Stimulated activated CD8-positive, alpha-beta memory T cell treated with anti-CD3 and anti-CD28 coated beads, Interleukin-15, amount 100 ng/mL, for 1 hour (primary cell): ENCODE measurements at regions not wholly inside any gene's neighbourhood (a gene's known extent, or its start where the extent isn't known, plus 50 kb on each side); places are given as distances from the start of the nearest gene placed in this dataset.
"Not testable (repeated sequence)": the region's sequence is repeated elsewhere in the genome, so short reads cannot be mapped to it uniquely, and the experiment has no call there.

Experiments
- DNase-seq: peaks from one replicate; pipeline ENCODE4 v3.0.0-alpha.2; 2020; ENCODE audit warnings: low read depth

DNA sequence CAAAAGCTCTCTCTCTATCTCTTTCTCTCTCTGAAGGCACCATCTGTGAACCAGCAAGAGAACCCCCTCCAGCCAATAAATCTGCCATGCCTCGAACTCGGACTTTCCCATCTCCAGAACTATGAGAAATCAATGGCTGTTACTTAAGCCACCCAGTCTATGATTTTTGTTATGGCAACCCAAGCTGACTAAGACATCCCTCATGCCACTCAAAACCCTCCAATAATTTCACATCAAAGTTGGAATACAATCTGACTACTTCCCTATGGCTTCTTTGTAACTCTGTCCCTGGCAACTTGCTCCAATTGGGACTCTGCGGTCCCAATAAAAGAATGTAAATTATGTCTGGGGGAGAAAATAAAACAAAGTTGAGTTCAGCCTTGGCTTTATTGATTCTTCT, 265.7 kb downstream of the SHOX start:
- DNase-seq = no peak

DNA sequence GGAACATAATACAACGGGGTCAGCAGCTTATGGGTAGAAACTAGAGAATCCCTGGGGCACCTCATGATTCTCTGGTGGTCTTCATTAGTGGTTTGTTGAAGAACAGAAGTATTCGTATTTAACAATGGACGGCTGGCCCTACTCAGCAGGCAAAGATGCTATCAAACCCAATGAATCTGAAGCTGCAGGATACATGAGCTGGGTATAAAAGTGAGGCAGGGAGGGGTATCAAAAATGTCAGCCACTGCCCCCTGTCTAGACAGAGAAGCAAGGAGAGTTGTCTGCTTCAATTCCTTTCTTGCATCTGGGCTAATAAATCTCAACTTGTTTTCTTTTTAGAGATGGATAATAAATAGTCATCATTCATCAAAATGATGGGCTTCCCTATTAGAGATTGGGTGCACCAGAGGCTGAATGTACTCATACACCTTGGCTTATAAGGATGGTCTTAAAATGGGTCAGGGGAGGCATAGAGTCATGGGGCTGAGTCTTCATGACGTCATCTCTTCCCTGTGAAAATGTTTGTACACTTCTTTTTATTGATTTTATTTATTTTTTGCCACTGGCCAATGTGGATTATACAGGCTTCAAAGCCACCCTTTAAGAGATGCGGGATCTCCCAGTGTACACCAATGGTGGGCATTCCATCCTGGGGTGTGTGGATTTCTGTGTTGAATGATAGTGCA, 259.5 kb downstream of the SHOX start:
- no peak for DNase-seq

DNA sequence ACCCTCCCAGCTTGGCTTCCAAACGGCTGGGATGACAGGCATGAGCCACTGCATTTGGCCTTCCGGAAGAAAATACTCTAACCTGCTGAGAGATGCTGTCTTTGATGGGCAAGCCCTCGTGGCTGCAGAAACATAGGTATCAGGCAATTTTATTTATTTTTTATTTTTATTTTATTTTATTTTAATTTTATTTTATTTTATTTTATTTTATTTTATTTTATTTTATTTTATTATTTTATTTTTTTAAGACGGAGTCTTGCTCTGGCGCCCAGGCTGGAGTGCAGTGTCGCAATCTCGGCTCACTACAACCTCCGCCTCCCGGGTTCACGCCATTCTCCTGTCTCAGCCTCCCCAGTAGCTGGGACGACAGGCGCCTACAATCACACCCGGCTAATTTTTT, 257.1 kb downstream of the SHOX start:
- DNase-seq = not testable (repeated sequence)

DNA sequence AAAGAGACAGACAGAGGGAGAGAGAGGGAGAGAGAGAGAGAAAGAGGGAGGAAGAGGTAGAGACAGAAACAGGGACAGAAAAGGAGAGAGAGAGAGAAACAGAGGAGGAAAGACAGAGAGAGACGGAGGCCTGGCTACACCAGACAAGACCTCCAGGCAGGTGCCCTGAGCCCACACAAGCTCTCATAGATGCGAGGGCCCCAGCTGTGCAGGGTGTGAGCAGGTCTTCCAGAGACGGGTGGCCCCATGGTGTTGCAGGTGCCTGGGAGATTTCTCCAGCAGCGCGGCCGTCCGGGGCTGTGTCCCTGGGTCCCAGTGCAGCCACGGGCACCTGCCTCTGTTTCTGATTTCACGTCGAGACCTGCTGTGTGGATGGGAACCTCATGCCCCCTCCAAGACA, 253.0 kb downstream of the SHOX start:
- DNase-seq = no peak

DNA sequence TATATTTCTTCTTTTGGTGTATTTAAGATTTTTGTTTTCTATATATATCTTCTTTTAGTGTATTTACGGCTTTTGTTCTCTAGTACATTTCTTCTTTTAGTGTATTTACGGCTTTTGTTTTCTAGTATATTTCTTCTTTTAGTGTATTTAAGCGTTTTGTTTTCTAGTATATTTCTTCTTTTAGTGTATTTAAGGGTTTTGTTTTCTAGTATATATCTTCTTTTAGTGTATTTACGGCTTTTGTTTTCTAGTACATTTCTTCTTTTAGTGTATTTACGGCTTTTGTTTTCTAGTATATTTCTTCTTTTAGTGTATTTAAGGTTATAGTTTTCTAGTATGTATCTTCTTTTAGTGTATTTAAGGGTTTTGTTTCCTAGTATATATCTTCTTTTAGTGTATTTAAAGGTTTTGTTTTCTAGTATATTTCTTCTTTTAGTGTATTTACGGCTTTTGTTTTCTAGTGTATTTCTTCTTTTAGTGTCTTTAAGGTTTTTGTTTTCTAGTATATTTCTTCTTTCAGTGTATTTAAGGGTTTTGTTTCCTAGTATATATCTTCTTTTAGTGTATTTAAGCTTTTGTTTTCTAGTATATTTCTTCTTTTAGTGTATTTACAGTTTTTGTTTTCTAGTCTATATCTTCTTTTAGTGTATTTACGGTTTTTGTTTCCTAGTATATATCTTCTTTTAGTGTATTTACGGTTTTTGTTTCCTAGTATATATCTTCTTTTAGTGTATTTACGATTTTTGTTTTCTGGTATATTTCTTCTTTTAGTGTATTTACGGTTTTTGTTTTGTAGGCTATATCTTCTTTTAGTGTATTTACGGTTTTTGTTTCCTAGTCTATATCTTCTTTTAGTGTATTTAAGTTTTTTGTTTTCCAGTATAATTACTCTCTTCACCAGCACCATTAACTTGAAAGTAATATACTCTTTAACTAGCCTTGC, 249.4 kb downstream of the SHOX start:
- DNase-seq = not testable (repeated sequence)

DNA sequence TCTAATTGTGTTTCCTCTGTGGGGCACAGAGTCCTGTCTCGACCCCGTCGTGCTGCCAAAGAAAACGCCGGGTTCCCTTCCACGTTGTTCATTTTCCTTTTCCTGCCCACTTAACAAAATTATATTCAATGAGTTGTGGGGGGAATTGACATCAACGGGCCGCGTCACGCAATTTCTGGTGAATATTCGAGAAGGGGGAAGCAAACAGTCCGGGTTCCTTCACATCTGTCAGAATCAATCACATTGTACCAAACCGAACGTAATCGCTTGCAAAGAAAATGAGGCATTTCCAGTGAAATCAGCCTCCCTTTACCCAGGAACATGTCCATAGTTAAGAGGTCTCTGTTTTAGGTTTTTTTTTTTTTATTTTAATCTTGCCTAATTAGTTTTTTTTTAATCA, 243.5 kb downstream of the SHOX start:
- no peak for DNase-seq

DNA sequence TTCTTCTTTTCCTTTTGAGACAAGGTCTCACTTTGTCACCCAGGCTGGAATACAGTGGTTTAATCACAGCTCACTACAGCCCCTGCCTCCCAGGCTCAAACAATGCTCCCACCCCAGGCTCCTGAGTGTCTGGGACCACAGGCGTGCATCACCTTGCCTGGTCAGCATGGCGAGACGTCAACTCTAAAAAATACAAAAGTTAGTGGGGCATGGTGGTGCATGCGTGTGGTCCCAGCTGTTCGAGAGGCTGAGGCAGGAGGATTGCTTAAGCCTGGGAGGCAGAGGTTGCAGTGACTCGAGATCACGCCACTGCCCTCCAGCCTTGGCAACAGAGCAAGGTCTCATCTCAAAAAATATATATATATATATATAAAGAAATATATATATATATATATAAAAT, 242.4 kb downstream of the SHOX start:
- no peak for DNase-seq

DNA sequence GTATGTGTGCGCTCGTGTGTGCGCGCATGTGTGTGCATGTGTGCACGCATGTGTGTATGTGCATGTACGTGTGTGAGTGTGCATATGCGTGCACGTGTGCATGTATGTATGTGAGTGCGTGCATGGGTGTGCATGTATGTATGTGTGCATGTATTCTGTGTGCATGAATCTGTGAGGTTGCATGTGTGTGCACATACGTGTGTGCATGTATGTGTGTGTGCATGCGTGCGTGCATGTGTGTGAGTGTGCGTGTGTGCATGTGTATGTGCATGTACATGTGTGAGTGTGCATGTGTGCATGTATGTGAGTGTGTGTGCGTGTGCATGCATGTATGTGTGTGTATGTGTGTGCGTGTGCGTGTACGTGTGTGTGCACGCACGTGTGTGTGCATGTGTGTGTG, 241.5 kb downstream of the SHOX start:
- DNase-seq = no peak

DNA sequence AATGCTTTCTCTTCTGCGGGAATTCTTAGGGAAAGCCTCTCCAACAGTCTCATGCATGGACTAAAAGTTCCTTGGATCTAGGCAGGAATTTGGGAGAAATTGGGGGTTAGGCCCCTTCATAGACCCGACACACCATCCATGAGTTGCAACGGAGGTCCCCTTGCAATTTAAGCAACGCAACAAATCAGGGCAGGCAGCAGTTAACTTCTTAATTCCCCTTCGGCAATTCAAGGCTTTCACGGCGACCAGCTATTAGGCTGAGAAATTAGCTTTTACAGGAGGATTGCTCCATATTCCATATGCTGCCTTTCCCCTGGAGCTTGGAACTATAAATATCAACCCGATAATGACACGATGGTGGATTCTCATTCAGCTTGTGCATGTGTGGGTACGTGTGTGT, 241.0 kb downstream of the SHOX start:
- DNase-seq = no peak

DNA sequence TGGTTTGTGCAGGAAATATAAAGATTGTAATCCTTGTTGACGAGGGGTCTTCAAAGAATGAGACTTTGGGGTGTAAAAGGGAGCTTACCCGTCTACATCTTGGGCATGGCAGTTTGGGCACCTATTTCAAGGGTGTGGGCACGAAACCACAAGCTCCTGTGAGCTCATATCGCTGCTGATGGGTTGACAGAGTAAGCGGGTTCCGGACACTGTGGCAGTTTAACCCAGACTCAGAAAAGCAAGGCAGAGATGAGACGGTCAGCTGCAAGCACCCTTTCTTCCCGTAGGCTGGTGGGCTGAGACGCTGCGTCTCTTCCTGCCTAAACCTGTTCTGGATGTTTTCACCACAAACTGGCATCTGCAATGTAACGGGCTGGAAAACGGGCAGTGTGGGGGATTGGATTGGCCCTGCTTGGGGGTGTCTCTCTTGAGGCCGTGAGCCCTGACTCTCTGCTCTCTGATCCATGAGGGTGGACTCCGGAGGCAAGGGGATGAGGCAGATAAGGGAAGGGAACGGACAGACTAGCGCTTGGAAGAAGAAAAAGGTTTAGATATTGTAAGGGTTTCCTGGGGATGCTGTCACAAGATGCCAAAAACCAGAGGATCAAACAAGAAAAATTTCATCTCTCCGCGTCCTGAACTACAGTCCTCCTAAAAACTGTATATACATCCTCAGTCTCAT, 237.5 kb downstream of the SHOX start:
- no peak for DNase-seq

DNA sequence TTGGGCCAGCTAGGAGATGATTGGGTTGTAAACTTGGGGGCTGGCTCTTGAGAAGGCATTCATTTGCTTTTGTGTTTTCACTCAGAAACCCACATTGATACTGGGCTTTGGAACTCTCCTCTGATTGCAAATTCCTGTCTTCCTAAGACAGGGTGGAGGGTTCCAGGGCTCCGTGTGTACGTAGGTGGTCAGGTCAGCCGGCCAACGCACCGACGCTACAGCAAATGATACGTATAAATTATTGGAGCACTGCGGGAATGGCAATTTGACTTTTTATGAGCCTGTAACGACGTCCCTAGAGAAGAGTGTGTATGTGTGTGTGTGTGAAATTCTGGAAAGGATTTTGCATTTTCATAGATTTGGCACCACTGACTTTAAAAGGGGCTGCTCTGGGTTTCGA, 236.9 kb downstream of the SHOX start:
- no peak for DNase-seq

DNA sequence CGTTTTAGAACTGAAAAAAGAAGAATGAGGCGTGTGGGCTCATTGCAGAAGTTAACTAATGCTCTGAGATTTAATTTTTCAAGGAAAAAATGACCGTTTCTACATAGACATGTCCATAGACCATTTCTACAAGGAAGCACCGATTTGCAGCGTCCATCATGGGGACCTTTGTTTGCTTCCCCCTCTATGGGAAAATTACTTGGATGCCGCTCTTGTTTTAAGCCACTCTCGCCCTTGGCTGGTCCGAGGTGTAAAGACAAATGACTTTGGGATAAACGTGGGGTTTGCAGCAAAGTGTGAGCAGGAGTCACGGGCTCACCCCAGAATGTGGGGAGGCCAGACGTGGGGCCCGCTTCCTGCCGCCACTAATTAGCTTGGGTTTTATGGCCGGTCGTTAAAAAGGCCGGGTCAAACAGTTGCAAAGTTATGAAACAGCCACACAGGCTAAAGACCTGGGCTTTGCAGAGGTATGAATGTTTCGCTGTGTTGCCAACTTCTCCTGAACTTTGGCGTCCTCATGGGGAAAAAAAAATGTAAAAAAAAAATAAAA, 235.9 kb downstream of the SHOX start:
- DNase-seq = no peak

DNA sequence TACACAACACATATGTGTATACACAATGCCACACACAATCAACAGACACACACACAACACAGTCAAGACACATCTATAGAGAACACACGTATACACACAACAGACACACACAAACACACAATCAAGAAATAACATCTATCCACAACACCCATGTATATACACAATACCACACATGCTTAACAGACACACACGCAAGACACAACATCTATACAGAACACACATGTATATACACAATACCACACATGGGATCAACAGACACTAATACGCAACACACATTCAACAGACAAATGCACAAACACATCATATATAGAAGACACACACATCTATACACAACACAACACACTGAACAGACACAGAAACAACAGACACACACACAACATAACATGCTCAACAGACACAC, 234.8 kb downstream of the SHOX start:
- no peak for DNase-seq

DNA sequence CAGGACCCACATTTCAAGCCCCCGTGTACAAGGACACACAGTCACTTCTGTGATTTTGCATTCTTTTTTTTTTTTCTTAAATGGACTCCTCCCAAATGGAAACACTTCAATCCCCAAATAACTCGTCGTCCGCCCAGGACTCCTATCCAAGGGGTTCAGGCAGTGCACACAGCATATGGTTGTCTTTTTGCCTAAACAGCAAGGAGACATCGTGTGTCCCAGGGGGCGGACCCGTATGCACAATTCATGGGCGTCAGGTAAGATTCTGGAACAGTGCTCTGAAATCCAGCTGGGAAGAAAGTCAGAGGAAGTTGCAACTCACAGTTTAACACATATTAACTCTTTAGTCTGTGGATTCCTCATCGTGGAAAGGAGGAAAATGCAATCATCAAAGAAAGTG, 231.3 kb downstream of the SHOX start:
- DNase-seq = no peak

DNA sequence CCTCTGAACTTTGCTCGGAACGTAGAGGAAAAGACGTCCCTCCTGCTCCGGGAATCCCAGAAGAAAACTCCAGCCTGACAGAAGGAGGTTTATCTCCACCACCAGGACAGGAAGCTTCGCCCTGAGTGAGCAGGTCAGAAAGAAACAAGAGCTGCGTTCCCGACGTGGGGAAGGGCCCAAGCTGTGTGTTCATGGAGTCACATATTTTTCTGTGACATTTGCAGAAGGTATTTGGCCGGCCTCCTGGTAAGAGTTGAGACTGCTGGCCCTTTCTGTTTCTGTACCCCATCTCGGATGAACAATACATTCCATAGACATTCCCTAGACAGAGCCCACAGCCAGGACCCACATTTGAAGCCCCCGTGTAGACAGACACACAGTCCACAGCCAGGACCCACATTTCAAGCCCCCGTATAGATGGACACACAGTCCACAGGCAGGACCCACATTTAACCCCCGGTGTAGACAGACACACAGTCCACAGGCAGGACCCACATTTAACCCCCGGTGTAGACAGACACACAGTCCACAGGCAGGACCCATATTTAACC, 230.8 kb downstream of the SHOX start:
- no peak for DNase-seq

DNA sequence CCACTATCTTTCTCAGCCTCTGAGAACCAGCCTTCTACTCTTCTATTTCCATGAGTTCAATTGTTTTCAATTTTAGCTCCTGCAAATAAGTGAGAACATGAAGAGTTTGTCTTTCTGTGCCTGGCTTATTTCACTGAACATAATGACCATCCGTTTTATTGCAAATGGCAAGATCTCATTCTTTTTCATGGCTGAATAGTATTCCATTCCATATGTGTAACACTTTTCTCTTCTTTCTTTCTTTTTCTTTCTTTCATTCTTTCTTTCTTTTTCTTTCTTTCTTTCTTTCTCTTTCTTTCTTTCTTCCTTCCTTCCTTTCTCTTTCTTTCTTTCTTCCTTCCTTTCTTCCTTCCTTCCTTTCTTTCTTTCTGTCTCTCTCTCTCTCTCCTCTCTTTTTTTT, 228.7 kb downstream of the SHOX start:
- no peak for DNase-seq

DNA sequence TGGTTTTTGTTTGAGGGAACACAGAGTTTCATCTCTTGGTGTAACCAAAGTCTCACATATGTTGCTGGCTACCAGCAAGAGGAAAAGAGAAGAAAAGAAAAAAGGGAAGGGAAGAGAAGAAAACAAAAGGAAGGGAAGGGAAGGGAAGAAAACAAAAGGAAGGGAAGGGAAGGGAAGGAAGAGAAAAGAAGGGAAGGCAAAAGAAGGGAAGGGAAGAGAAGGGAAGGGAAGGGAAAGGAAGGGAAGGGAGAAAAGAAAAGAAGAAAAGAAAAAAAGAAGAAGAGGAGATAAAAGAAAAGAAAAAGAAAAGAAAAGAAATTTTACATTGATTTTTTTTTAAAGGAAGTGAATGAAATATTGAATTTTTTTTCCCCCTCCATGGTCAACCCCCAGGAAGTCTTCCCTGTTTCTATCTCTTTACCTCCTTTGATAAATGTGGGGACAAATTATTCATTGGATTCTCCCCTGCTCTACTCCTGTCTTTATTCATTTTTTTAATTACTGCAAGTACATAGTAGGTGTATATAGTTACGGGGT, 228.0 kb downstream of the SHOX start:
- DNase-seq = no peak

DNA sequence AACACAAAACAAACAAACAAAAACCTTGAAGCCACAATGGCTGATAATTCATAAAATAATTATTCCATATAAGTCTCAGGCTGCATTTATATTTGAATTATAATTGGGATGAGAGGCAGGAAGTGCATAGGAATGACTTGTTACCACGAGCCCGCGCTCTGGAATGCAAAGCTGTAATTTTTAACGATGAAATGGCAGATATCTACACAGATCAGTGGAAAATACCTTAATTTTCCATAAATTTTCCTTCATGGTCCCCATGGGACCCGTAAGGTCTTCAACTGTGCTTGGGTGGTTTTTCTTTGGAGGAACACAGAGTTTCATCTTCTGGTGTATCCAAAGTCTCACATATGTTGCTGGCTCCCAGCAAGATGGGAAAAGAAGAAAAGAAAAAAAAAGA, 226.8 kb downstream of the SHOX start:
- DNase-seq = no peak

DNA sequence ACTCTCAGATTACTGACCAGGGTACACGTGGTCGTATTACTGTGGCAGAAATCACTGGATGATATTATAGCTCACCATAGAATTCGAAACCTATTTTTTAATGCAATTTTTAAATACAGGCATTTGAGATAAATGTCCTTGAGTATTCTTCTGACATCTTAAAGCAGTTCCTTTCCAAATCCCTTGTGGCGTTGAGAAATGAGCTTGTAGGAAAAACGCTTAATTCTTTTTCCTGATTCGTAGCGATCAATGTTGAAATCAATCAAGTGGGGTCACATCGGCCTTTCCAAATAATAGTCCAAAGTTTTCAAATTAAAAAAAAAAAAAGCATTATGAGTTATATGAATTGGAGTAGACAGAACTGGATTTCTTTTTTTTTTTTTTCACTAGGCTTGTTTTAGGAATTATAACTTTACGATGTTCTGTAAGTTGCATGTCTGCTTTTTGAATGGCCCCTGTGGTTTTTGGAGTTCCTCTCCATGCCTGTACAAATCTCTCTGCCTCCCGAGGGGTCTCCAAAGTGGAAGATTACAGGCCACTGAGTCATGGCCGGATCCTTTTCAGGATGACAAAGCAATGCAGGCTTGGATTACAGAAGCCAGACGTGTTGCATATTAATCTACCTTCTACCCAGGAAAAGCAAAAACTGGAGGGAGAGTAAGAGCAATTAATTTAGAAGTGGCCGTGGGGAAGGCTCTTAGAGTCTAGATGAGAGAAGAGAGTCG, 226.1 kb downstream of the SHOX start:
- no peak for DNase-seq

DNA sequence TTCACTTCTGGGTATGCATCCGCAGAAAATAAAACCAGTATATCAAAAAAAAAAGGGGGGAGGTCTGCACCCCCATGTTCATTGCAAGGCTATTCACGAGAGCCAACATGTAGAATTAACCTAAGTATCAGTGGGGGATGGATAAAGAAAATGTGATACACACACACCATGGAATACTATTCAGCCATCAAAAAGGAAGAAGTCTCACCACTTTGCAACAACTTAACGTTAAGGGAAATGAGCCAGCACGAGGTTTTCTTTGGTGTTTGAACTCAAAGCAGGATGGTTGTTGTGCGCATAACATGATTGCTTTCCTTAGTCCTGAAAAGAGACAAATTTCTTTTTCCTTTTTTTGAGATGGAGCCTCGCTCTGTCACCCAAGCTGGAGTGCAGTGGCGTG, 222.7 kb downstream of the SHOX start:
- DNase-seq = no peak

DNA sequence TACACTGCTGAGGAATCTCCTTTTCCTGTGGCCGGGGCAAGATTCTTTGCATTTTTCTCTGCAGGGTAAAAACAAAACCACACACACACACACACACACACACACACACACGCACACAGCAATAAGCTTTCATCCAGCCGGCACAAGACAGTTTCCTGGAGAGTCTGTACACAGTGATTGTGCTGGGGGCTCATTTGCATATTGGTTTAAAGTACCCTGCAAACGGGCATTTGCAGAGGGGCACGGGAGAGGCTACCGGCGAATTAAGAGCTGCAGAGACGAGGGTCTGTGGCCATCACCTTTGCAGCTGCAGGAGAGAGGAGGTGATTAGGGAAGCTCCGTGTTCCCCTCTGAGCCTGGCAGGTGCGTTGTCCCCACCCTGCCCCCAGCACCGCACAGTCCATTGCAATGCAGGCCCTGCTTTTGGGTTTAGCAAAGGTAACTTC, 219.9 kb downstream of the SHOX start:
- no peak for DNase-seq
